Activated T-helper 1 cell treated with anti-CD3 and anti-CD28 coated beads, Interleukin-12 subunit alpha, Interleukin-12 subunit beta, Interleukin-2, Interleukin-4 antibody, amounts not matched to agents 30 ng/mL and 10 ng/mL and 1 ng/mL, durations not matched to agents 14 hours and 24 hours and 36 hours (primary cell): ENCODE measurements at regions not wholly inside any gene's neighbourhood (a gene's known extent, or its start where the extent isn't known, plus 50 kb on each side); places are given as distances from the start of the nearest gene placed in this dataset.
"Not testable (repeated sequence)": the region's sequence is repeated elsewhere in the genome, so short reads cannot be mapped to it uniquely, and the experiment has no call there.

ENCODE experiments used
- DNase-seq: peaks from one replicate; pipeline ENCODE4 v3.0.0; 2021; ENCODE audit warnings: low spot score
- H3K27ac Mint-ChIP-seq: one replicate; pipeline ENCODE4 v1.8.0; 2021; ENCODE audit warnings: mild to moderate bottlenecking, mixed read lengths
- H3K27me3 Mint-ChIP-seq: one replicate; pipeline ENCODE4 v1.8.0; 2022; ENCODE audit warnings: mild to moderate bottlenecking, moderate library complexity, mixed read lengths; ENCODE audit not compliant: insufficient read depth
- H3K36me3 Mint-ChIP-seq: one replicate; pipeline ENCODE4 v1.8.0; 2021; ENCODE audit warnings: low read depth, mixed read lengths
- H3K4me1 Mint-ChIP-seq: one replicate; pipeline ENCODE4 v1.8.0; 2021; ENCODE audit warnings: low read depth, mixed read lengths
- H3K4me3 Mint-ChIP-seq: one replicate; pipeline ENCODE4 v1.8.0; 2021; ENCODE audit warnings: mild to moderate bottlenecking, moderate library complexity, mixed read lengths
- H3K9me3 Mint-ChIP-seq: one replicate; pipeline ENCODE4 v1.8.0; 2021; ENCODE audit warnings: mixed read lengths
- intact Hi-C: fragments of 100-400 bp; cut with micrococcal nuclease; formaldehyde crosslinking; loops from one replicate; pipeline ENCODE4 v1.15.1; 2024

- H3K27me3 Mint-ChIP-seq, result peaks cover 7% of the 10 kb centered on the region
- no peaks in the 10 kb centered on the region for H3K9me3 Mint-ChIP-seq
- no peak overlapping the region for H3K4me3 Mint-ChIP-seq
- H3K27ac Mint-ChIP-seq, result no peak overlapping the region
- intact Hi-C loops, result loop anchor here (5.0 kb wide), 1 partner anchor 227 kb away; the partner anchor contains the start of gene NTPCR
- peaks cover 11% of the 10 kb centered on the region for H3K4me1 Mint-ChIP-seq
- no peak for DNase-seq
- no peaks in the 10 kb centered on the region for H3K36me3 Mint-ChIP-seq
Observed at GRCh38 chr1:232725305-232726047, 79.7 kb upstream of the MAP10 start.

- peaks cover 7% of the 10 kb centered on the region for H3K27me3 Mint-ChIP-seq
- DNase-seq, result no peak
- no peaks in the 10 kb centered on the region for H3K9me3 Mint-ChIP-seq
- H3K4me3 Mint-ChIP-seq, result no peak overlapping the region
- peaks cover 11% of the 10 kb centered on the region for H3K4me1 Mint-ChIP-seq
- no peak overlapping the region for H3K27ac Mint-ChIP-seq
- H3K36me3 Mint-ChIP-seq, result no peaks in the 10 kb centered on the region
- intact Hi-C loops, result loop anchor here (5.0 kb wide), 1 partner anchor 226 kb away; the partner anchor contains the start of gene NTPCR
Observed at GRCh38 chr1:232726048-232726779, 79.0 kb upstream of the MAP10 start.

GRCh38 chr1:232728507-232729263 is 76.5 kb upstream of the MAP10 start:
- no peak for DNase-seq
- peaks cover 7% of the 10 kb centered on the region for H3K27me3 Mint-ChIP-seq
- H3K4me3 Mint-ChIP-seq, result no peak overlapping the region
- H3K9me3 Mint-ChIP-seq, result no peaks in the 10 kb centered on the region
- intact Hi-C loops, result loop anchor here (5.0 kb wide), 1 partner anchor 224 kb away; the partner anchor contains the start of gene NTPCR
- H3K27ac Mint-ChIP-seq, result no peak overlapping the region
- H3K4me1 Mint-ChIP-seq, result peaks cover 11% of the 10 kb centered on the region
- no peaks in the 10 kb centered on the region for H3K36me3 Mint-ChIP-seq

GRCh38 chr1:232732344-232732910 is 72.8 kb upstream of the MAP10 start:
- Mint-ChIP-seq H3K4me3 (no peak overlapping the region), H3K4me1 (no peaks in the 10 kb centered on the region), H3K9me3 (no peaks in the 10 kb centered on the region), H3K36me3 (no peaks in the 10 kb centered on the region), H3K27me3 (peaks cover 7% of the 10 kb centered on the region), H3K27ac (no peak overlapping the region)
- intact Hi-C loops, result no loop called here
- DNase-seq, result no peak

- no peaks in the 10 kb centered on the region for H3K4me1 Mint-ChIP-seq
- intact Hi-C loops, result no loop called here
- no peak overlapping the region for H3K27ac Mint-ChIP-seq
- no peaks in the 10 kb centered on the region for H3K9me3 Mint-ChIP-seq
- no peak overlapping the region for H3K4me3 Mint-ChIP-seq
- peaks cover 4% of the 10 kb centered on the region for H3K27me3 Mint-ChIP-seq
- no peaks in the 10 kb centered on the region for H3K36me3 Mint-ChIP-seq
- no peak for DNase-seq
Observed at GRCh38 chr1:232737917-232738316, 67.3 kb upstream of the MAP10 start.

- Mint-ChIP-seq H3K36me3 (no peaks in the 10 kb centered on the region), H3K27me3 (no peaks in the 10 kb centered on the region), H3K27ac (no peak overlapping the region), H3K4me3 (no peak overlapping the region), H3K9me3 (peaks cover 12% of the 10 kb centered on the region), H3K4me1 (no peaks in the 10 kb centered on the region)
- intact Hi-C loops, result no loop called here
- DNase-seq, result no peak
Observed at GRCh38 chr1:232743999-232744398, 61.2 kb upstream of the MAP10 start.

GRCh38 chr1:232744847-232745246 is 60.4 kb upstream of the MAP10 start:
- Mint-ChIP-seq H3K4me1 (no peaks in the 10 kb centered on the region), H3K27ac (no peak overlapping the region), H3K4me3 (no peak overlapping the region), H3K9me3 (peaks cover 19% of the 10 kb centered on the region), H3K27me3 (no peaks in the 10 kb centered on the region), H3K36me3 (no peaks in the 10 kb centered on the region)
- DNase-seq, result no peak
- intact Hi-C loops, result no loop called here

GRCh38 chr1:232745698-232746097 is 59.5 kb upstream of the MAP10 start:
- intact Hi-C loops, H3K27ac Mint-ChIP-seq, H3K4me1 Mint-ChIP-seq, H3K36me3 Mint-ChIP-seq, DNase-seq, H3K4me3 Mint-ChIP-seq, H3K27me3 Mint-ChIP-seq: not testable (repeated sequence)
- H3K9me3 Mint-ChIP-seq, result peaks cover 21% of the 10 kb centered on the region

GRCh38 chr1:232748910-232749368 is 56.3 kb upstream of the MAP10 start:
- H3K4me1 Mint-ChIP-seq, result no peaks in the 10 kb centered on the region
- H3K9me3 Mint-ChIP-seq, result peaks cover 21% of the 10 kb centered on the region
- intact Hi-C loops, result no loop called here
- no peak overlapping the region for H3K27ac Mint-ChIP-seq
- H3K36me3 Mint-ChIP-seq, result no peaks in the 10 kb centered on the region
- peaks cover 4% of the 10 kb centered on the region for H3K27me3 Mint-ChIP-seq
- H3K4me3 Mint-ChIP-seq, result no peak overlapping the region
- no peak for DNase-seq

GRCh38 chr1:232751393-232752140 is 53.6 kb upstream of the MAP10 start:
- peaks cover 19% of the 10 kb centered on the region for H3K9me3 Mint-ChIP-seq
- no peak overlapping the region for H3K4me3 Mint-ChIP-seq
- intact Hi-C loops, result no loop called here
- H3K36me3 Mint-ChIP-seq, result no peaks in the 10 kb centered on the region
- H3K27me3 Mint-ChIP-seq, result peaks cover 4% of the 10 kb centered on the region
- no peak overlapping the region for H3K27ac Mint-ChIP-seq
- no peak for DNase-seq
- H3K4me1 Mint-ChIP-seq, result no peaks in the 10 kb centered on the region

- peaks cover 17% of the 10 kb centered on the region for H3K9me3 Mint-ChIP-seq
- intact Hi-C loops, result no loop called here
- H3K27ac Mint-ChIP-seq, result no peak overlapping the region
- no peaks in the 10 kb centered on the region for H3K4me1 Mint-ChIP-seq
- DNase-seq, result no peak
- H3K36me3 Mint-ChIP-seq, result no peaks in the 10 kb centered on the region
- H3K27me3 Mint-ChIP-seq, result peaks cover 4% of the 10 kb centered on the region
- no peak overlapping the region for H3K4me3 Mint-ChIP-seq
Observed at GRCh38 chr1:232752365-232752764, 52.9 kb upstream of the MAP10 start.

GRCh38 chr1:232754930-232755329 is 50.3 kb upstream of the MAP10 start:
- H3K36me3 Mint-ChIP-seq, result no peaks in the 10 kb centered on the region
- intact Hi-C loops, result no loop called here
- no peak overlapping the region for H3K27ac Mint-ChIP-seq
- H3K9me3 Mint-ChIP-seq, result peaks cover under 1% of the 10 kb centered on the region
- peaks cover 4% of the 10 kb centered on the region for H3K27me3 Mint-ChIP-seq
- H3K4me1 Mint-ChIP-seq, result no peaks in the 10 kb centered on the region
- H3K4me3 Mint-ChIP-seq, result no peak overlapping the region
- DNase-seq, result no peak
